GM12892 (cell line): ENCODE measurements at regions not wholly inside any gene's neighbourhood (a gene's known extent, or its start where the extent isn't known, plus 50 kb on each side); places are given as distances from the start of the nearest gene placed in this dataset.

Experiments
- POLR2A ChIP-seq: IDR thresholded peaks from 2 replicates; pipeline ENCODE4 v1.6.1; 2011; ENCODE audit warnings: low read depth, low read length, control low read depth
- POLR2AphosphoS5 ChIP-seq: IDR thresholded peaks from 2 replicates; pipeline ENCODE4 v1.6.1; 2011; ENCODE audit warnings: low read depth, low read length, control low read depth
- TAF1 ChIP-seq: IDR thresholded peaks from 2 replicates; pipeline ENCODE4 v1.6.1; 2011; ENCODE audit warnings: low read depth, mild to moderate bottlenecking, control low read depth, low read length, borderline replicate concordance

DNA sequence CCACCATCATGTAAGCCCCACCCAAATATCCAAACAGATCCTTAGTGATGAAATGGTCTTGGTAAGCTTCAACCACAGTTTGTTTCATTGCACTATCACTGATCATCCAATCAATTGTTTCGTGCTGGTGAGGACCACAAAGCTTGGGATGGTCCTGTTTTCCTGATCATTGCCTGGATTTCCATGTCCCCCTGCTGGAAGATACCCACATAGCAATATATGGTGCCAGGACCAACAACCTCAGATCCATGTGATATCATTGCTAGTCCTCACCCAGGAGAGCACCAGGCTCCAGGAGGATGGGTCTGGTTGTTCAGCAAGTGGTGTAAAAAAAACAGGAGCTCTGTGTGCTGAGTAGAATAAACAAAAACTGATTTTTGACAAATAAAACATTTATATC lies 206.5 kb upstream of the SH3BP4 start:
- TF ChIP-seq POLR2A = no peak
- TF ChIP-seq POLR2AphosphoS5 = no peak
- no peak for TF ChIP-seq TAF1
